ENCODE measurements at regions not wholly inside any gene's neighbourhood (a gene's known extent, or its start where the extent isn't known, plus 50 kb on each side); places are given as distances from the start of the nearest gene placed in this dataset.

DNA sequence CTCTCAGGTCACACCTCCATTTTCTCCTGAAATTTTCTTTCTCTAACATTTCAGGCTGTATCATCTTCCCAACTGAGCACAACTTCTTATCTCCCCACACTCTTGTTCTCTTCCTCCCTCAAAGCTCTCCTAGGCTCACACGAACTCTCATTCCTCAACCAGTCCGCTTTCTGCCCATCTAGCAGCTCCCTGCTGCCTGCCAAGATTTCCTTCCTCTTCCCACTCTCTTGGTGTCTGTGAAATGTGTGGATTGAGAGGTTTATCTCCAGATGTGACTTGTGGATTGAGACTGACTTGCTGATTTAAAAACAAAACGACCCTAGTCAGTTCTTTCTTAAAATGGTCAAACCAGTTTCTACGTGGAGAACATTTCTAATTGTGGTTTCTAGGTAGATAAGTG, 106.3 kb downstream of the MTNR1B start:
- no peak for DNase-seq

DNA sequence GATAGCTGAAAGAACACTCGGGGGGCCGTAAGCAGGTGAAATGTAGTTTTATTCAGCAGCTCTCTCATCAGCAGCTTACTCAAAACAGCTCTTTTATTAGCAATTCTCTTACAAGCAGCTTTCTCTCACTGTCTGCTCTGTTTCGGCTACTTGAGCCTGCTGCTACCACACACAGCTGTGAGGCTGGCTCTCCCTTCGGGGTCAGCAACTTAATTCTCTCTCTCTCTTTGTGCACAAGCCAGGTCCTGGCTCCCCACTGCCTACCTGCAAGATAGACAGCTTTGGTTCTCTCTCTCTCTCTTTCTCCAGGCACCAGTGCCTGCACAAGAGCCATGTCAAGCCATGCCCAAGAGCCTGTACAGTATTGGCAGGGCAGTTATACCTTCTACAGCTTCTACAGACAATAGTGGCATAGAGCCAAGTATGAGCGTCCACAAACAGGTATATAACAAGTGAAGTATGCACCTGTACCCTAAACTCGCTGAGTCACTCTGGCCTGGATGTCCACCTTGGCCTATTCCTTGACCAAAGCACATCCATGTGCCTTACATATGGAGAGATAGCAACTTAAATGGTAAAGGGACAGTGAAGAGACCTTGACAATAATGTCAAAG, 110.8 kb downstream of the MTNR1B start:
- no peak for DNase-seq

DNA sequence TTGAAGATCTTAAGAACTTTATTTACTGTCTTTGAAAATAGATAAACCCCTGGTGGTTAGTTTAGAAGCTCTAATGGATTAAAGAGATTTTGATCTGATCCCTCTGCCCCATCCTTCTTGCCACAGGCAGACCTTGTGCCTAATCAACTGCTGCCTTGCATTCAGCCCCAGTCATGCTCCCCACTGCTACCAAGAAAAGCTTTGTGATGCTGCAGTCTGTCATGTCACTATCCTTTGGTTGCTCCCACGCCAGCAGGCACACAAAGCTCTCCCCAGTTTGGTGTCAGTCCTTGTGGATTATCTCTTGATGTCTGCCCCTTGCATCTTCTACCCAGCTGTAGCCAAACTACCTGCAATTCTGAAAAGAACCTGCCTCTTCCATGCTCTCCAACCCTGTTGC, 112.2 kb downstream of the MTNR1B start:
- DNase-seq, result no peak

DNA sequence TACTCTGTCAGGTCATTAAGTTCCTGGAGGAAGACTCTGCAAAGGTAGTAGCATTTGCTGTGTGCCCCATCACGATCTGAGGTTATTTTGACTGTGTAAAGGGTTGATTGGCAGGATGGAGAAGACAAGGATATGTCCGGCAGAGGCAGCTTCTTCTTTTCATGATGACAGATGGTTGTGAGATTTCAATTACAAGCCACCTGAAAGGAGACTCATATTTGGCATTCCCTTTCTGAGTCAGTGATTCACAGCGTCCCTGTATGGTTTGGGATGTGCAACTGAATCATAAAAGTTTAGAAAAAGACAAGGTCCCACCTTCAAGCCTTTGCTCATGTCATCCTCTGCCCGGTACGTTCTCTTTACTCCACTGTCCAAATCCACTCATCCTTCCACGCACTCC, 113.4 kb downstream of the MTNR1B start:
- no peak for DNase-seq

DNA sequence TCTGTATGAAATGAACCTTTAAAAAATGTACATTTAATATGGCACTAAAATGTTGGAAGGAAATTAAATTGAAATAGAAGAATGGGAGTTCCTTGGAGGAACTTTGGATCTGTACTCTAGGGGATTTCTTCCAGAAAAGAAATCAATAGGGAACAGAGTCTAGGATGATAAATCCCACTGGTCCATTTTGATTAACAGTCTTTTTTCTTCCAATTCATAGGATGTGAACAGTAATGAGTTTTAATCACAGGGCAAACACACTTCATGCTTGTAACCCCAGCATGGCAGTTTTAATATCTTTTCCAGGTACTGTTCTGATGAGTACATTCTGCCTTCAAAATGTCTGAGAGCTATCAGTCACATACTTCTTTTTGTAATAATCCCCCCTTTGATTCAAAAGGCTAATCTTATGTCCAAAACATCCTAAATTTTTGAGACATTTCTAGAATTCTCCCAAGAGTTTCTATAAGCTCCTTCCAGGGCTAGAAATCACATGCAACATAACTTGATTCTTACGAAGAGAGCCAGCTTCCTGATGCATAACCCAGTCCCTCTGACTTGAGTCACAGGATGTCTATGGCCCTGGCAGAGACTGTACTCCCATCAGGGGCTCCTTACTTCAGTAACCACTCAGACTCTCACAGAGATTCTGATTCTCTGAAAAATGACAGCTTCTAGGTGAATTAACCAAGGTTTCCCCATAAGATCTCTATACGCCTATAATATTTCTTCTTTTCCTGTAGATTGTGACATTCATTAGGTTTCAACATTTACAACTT, 112.9 kb downstream of the SLC36A4 start:
- DNase-seq, result peak; percentile 51

DNA sequence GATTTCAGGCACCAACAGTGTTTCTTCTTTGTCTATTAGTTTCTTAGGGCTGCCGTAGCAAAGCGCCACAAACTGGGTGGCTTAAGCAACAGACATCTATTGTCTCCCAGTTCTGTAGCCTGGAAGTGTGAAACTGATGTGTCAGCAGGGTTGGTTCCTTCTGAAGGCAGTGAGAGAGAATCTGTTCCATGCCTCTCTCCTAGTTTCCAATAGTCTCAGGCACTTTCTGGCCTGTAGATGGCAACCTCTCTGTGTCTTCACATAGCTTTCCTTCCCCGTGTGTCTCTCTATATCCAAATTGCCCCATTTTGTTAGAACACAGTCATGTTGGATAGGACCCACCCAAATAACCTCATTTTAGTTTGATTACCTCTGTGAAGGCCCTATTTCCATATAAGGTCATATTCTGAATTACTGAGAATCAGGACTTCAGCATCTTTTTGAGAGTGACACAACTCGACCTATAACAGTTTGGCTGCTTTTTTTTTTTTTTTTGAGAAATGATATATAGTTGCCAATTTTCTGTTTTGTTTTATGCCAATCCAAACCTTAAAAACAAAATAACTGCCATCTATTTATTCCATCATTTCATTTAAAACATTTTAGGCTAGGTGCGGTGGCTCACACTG, 108.2 kb downstream of the SLC36A4 start:
- peak; percentile 56 for DNase-seq

Measured in fibroblast of skin of back (primary cell).